ENCODE measurements at regions not wholly inside any gene's neighbourhood (a gene's known extent, or its start where the extent isn't known, plus 50 kb on each side); places are given as distances from the start of the nearest gene placed in this dataset.

DNA sequence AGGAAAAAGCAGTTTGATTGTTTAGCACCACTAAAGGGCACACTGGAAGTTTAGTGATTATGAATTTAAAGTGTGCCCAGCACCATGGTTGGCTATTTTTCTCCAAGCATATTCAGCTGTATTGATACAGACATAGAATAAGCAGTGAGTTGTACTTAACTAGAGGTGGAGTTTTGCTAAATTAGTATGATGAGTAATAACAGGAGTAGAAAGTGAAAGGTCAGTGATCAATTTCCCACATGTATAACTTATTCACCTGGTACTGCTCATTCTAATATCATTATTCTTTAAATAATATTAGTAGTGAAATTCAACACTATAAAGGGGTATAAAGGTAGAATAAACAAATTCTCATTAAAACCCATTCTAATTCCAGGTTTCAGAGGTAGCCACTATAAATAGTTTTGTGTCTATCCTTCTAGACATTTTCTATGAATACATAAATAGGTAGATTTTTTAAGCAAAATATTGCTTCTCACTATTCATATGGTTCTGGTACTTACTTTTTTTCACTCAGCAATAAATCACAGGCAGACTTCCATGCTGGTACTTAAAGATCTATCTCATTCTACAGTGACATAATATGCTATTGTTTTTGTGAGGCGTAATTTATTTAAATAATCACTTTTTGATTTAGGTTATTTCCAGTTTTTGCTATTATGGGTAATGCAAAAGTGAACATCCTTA is 732.9 kb downstream of the VGLL3 start:
- no peak for DNase-seq

DNA sequence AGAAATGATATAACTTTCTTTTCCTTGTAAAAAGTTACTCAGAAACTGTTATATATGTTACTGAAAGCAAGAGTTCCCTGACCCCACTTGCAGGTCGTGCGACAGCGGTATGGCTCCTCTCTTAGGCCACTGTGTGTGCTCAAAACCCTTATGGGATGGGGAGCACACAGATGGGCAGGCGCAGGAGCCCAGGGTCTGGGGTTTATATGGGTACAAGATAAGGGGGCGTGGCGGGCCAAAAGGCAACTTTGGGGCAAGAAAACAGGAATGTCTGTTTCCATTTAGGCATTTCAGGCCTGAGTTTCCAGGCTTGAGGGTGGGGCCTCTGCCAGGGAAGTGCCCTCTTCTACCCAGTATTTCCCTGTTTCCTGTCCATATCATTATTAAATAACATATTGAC is 736.5 kb downstream of the VGLL3 start:
- DNase-seq, result no peak

DNA sequence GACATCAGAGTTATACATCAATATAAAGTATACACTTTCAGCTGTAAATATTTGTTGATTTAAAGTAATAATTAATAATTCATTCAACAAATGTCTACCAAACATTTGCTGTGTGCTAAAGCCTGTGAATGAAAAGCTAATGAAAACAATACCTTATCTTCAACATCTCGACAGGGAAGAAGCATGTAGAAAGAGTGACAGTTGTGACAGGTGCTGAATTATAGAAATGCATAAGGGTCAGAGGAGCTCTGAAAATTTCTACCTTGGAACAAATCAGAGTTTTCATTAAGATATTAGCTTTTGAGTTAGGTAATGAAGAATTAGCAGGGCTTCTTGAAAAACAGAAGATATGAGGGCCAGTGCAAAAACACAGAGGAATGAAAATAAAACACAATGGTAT is 739.2 kb downstream of the VGLL3 start:
- no peak for DNase-seq

DNA sequence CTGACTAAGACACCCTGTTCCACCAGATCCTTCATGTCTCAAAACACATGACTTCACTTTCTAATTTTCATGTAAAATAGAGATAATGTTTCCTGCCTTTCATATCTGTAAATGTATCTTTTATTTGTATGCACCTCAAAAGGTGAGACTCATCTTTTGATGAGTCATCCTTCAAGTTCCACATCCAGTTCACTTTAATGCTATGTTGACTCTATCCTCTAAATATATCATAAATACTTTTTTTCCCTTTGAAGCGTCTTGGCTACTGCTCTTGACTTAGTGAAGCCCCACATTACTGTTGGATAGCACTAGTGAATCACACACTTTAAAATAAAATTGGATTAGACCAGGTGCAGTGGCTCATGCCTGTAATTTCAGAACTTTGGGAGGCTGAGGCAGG is 741.1 kb downstream of the VGLL3 start:
- DNase-seq, result no peak

DNA sequence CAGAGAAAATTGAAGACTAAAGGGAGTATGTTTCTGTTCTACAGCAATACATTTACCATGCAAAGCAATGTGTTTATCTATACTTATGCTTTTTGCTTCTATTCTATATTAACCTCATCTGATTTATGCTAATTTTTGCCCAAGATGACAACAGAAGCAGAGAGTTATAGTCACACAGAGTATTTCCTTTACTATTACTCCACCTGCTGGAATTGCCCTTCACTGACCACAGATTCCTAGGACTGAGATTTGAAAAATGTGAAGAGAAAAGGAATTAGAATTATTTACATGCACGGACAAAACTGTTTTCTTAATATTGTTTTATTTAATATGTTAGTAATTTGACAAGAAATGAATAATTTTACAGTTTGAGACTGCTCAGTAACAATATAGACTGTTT is 745.6 kb downstream of the VGLL3 start:
- DNase-seq, result no peak

DNA sequence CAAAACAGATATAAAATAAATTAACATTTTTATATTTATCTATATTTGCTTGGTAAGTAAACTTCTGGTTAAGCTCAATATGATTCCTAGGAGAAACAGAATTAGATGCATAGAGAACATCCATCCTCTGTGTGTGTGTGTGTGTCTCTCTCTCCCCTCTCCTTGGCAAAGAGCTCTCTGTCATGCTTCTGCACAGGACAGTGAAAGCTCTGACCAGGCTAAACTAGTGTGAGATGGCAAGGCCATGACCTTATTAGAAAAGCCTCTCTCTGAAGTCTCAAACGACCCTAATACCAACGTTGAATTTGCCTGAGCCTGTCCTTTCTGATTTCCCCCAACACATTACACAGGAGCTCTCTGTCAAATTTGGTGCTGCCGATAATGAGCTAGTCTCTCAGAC is 746.0 kb downstream of the VGLL3 start:
- DNase-seq, result no peak

DNA sequence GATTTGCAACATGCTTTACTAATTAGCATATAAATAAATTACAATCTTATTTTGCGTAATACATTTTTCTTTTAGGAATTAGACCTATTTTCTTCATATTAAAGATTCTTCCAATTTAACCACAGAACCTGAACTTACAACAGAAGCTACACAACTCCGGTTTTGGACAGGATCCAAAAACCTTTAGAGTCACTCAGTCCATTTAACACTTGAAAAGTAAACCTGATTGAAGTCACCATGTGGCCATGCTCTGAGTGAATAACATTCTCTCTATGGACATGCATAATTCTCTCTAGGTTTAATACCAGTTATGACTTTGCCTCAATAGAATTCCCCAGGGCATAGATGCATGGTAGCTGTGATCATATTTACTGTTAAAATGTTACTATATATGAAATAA is 751.0 kb downstream of the VGLL3 start:
- DNase-seq, result no peak

DNA sequence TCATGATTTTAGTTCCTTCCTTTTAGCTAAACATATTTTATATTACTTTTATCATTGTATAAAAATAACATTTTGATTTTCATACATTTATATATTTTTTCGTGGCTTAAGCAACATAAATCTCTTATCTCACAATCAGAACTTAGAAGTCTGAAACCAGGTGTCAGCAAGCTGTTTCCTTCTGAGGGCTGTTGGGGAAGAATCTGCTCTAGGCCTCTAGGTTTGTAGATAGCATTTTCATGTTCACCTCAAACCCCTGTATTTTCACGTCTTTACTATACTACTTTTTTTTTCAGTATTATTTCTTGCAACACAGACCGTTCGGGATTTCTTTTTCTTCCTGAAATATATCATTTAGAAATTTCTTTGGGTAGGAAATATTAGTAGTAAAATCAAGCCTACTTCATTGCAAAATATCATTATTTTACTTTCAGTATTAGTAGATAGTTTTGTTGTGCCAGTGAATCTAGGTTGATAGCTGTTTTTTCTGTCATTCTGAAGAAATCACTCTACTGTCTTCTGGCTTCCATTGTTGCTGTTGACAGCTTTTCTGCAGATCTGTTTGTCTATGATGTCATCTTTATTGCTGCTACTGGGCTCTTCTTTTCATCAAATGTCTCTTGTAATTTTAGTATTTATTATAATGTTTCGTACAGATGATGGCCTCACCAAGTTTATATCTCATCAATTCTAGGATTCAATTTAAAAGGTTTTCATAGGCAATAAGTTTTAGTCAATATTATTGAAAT is 756.3 kb downstream of the VGLL3 start:
- no peak for DNase-seq

DNA sequence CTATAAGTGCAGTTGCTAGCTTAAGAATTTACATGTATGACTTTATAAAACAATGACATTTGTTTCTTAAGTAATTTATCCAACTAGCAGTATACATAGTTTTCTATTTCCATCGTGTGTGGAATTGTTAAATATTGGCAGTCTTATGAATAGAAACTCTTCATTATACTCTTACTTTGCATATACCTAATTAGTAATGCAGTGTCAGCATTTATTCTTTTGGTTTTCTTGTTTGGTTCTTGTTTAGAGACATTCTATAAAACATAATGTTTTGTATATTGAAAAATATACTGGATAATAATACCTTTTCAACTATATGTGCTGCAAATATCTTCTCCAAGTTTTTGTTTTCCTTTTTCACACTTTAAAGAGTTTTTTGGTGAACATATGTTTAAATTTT is 760.2 kb downstream of the VGLL3 start:
- DNase-seq, result no peak

DNA sequence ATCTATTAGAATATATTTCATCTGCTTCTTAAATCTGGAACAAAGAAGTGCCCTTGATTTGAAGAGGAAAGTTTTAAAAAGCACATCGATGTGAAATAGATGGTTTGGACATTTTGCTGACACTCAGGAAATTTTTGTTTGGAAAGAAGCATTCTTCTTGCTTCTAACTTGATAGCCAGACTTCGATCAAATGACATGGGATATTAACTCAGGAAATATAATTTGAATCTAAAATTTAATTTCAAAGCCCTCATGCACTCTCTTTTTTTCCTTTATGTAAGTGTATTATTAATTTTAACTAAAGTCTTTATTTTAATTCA is 761.2 kb downstream of the VGLL3 start:
- DNase-seq, result no peak

DNA sequence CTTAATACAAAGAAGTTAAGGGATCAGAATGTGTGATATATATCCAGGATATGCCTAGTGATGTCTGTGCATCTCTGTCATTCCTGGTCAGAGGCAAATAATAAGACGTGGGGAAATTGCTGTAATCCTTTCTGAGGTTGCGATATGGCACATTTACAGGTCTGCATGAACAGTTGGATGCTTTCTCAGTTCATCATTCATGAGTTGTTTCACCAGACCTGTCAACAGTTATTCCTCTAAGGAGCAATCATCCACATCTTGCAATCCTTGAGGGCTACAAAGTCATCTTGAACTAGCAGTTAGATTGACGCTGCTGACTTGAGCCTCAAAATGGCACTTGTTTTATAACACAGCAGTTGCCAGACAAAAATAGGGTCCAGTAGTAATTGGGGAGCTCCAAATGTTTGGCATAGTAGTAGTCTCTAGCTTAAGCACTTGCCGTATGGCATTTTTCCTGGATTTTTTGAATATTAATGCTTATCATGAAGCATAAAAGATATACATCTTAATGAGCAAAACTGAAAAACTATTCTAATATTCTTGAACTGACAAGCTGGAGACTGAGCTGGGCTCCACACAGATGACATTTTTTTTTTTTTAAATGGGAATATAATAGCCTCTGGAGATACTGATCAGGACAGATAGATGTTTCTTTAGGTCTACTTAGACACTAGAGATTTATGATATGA is 761.7 kb downstream of the VGLL3 start:
- no peak for DNase-seq

DNA sequence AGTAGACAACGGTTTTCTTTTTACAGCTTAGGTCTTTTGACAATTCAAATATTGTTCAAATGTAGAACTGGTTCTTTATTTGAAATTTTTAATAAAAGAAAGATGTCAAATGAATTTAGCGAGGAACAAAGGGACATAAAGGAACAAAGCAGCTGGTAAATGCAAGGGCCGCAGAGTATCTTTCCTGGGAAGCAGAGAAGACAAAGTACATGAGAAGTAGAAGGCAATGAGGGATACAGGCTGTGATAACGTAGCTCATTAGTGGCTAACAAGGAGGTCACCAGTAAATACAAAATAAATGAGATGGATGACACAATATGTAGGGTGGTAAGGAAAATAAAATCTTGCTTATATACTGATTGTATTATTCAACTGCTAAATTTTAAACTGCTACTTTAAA is 762.8 kb downstream of the VGLL3 start:
- no peak for DNase-seq

DNA sequence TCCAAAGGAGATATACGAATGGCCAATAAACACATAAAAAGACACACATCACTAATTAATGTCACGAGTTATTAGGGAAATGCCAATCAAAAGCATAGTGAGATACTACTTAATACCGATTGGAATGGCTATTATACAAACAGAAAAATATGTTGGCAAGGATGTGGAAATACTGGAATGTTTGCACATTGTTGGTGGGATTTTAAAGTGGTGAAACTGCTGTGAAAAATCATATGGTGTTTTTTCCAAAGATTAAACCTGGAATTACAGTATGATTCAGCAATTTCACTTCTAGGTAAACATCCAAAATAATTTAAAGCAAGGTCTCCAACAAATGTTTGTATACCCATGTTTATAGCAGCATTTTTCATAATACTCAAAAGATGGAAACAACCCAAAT is 765.5 kb downstream of the VGLL3 start:
- no peak for DNase-seq

DNA sequence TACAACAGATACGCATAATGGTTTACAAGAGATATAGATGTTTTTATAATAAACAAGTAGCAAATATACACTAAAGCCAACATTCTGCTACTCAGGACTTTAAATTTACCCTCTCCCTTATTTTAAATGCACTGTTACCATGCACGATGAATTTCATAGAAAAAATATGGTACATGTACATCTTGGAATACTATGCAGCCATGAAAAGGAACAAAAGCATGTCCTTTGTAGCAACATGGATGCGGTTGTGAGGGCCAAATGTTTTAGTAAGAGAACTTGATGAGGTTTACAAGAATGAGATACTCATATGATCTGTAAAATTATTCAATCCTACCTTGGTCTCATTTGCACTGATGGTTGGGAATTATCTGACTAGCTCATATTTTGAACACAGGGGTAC is 769.3 kb downstream of the VGLL3 start:
- DNase-seq, result no peak

DNA sequence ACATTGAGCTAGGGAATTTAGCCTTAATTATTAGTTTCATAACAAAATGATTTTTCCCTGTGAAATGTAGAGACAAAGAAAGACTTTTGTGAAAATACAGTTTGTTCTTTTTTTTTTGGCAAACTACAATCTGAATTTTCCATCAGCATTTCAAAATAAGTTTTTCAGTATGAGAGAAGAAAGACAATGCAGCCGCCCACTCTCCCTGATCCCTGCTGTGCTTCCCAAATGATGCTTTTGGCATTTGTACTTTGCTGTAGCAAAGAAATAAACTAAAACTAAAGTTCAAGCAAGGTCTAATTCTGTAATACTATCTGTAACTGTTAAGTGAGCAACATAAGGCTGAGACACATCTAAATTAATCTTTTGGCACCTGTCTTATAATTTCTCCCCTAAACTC is 782.2 kb downstream of the VGLL3 start:
- no peak for DNase-seq

DNA sequence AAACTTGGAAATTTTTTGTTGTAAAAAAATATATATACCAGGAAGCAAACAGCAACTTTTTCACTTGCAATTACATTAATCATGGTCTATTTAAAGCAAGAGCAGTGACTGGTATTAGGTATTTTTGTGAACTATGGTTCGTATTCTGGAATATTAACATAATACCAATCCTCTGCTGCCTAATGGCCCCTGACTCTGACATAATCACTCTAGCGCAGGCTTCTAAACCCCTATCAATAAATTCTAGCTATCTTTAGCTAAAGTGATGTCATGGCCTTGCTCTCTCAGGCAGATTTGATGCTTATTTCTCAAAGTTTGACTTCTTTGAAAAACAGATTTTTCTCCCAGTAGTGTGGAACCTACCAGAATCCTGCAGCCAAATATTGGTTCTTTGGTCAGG is 808.3 kb downstream of the VGLL3 start:
- DNase-seq, result no peak

DNA sequence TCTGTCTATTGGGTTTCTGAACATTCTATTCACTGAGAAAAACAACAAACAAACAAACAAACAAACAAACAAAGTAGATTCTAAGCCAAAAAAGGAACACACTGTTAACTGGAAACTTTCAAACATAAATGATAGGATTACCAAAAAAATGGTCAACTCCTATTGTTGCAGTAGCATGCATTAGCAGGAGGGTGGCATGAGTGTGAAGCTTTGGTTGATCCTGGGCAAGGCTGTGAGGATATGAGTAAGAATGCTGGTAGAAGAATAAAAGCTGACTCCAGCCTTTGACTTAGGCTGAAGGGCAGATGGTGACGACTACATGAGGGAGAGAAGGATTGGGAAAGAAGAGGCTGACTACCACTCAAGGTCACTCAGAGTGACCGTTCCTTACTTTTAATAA is 810.3 kb downstream of the VGLL3 start:
- no peak for DNase-seq

DNA sequence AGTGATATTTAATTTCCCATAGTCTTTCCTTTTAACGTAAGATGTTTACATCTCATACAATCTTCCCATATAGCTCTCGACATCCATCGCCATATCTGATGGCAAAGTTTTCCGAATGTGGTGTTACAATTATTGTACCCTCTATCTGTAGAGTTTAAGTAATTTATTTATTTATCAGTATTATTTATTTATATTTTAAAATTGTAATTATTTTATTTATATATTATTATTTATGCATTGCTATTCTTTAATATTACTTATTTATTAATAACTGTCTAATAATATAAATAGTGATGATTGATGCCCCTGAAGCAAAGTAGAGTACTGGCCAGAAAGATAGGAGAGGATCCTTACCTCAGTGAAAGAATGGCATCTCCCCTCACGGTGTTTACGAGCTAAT is 812.9 kb downstream of the VGLL3 start:
- DNase-seq, result no peak

DNA sequence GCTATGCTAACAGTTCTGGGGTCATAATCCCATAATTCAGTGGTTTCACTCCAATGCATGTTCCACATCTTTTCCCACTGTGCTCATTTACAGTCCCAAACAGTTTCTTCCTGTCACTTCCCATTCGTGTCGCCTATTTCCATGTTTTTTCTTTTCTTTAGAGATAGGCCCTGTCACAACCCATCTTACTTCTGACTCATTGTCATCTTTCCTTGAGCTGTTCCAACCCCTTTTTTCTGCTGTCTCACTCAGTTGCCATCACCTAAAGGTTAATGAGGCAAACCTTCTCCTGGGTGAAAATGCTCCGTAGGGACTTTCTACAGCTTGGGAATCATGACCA is 814.5 kb downstream of the VGLL3 start:
- no peak for DNase-seq

DNA sequence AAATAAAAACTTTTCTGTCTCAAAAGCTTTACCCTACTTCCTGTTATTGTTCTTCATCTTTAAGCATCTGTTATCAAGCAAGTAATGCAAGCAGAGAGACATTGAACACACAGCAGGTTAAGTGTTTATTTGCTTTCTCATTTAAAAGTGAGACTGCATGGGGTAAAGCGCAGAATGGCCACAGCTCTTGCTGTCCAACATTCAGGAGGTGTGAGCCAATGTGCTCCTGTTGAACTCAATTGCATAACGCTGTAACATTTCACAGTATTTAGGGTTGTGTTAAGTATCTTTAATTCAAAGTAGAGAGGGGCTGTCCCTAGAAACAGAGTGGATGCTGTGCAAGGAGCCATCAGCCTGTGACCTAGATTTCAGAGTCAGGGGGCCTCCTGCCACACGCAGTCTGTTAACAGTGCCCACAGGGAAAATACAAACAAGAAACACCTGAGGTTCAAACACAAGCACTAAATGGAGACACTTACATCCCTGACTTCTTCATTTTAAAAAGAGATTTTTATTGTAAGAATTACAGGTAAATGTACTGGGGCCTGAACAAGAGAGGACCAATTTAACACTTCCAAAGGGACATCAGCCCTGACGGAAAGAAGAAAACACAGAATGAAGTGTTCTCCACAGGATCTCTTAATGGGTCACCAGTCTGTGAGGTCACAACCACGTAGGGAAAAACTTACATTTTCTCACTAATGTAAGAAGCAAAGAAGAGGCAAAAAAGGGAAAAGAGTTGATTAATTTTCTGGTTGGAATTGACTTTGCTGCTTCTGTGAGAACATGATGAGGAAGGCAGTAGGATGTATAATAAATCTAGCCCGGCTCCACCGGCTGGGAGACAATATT is 815.1 kb downstream of the VGLL3 start:
- DNase-seq, result no peak

DNA sequence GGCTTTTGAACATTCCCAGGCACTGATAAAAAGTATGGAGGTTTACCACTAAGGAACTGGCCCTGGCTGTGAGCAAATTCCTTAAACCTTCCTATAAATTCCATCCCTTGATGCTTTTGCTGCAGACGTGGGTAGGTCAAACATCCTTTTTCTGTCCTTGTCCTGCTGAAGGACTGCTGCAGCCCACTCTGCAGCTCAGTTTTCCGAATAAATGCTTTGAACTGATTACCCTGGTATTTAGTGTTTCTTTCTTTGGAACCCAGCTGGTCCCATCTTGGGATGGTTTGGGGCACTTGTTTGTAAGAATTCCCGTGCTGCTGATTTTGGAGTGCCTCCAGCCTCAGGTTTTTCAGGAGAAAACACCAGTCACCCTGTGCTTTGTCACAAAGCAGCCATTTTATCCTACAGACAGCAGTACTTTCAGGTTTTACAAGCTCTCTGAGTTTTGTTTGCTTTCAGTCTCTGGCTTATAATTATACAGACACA is 815.9 kb downstream of the VGLL3 start:
- no peak for DNase-seq

DNA sequence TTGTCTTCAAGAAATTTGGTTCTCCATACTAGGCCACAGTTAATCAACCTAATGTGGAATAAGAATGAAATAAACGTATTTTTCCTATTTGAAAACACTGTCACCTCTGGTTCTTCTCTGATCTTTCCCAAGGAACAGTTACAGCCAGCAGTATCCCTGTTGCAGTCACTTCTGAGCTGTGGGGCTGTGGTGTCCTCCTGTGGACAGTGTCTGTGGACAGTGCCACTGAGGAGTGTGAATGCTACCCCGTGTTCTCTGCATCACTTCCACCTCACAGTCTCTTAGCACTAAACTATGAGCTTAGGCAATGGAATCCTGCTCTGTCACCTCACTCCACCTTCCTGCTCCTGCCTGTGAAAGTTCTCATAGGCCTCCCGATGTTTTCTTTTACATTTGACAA is 817.5 kb downstream of the VGLL3 start:
- DNase-seq, result no peak

DNA sequence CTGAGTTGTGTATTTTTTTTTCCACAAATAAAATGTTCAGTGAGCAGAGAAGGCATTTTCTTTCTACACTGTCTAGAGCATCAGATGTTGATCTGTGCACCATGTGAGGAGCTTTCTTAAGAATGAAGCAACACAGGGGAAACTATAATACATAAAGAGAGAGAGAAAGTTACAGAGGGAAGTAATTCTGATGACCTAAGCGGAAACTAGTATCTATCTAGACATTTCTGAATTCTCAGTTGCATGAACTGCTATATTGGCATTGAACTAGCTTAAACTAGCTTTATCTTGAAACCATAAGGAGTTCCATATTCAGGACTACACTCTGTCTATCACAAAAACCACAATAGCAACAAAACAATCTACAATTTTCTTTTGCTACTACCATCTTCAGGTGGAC is 822.4 kb downstream of the VGLL3 start:
- no peak for DNase-seq

DNA sequence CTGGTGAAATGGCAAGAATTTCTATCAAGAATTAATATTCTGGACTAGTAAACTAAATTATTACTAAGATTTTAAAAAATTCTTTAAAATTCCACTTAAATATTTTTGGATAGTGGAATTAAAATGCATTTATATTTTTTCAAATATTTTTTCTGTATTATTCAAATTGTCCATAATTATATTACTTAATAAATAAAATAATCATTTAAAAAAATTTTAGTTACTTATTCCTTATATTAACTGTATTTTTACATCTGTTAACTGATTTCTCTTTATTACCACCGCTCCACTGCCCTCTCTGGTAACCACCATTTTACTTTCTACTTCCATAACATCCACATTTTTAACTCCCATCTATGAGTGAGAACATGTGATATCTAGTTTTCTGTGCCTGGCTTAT is 828.4 kb downstream of the VGLL3 start:
- DNase-seq, result no peak

Data from left hindlimb (tissue), 1 donor.